HEK293T (cell line): ENCODE measurements at regions not wholly inside any gene's neighbourhood (a gene's known extent, or its start where the extent isn't known, plus 50 kb on each side); places are given as distances from the start of the nearest gene placed in this dataset.

ENCODE experiments used
- CTCF ChIA-PET: fragments of 350-600 bp; formaldehyde crosslinking; extraction: SDS; loops from one replicate; lab custom pipeline; 2021; ENCODE audit warnings: antibody characterized with exemption, inconsistent platforms; lab: Yijun Ruan, JAX
- POLR2A ChIA-PET: fragments of 350-600 bp; formaldehyde crosslinking; extraction: SDS; loops from one replicate; lab custom pipeline; 2020; ENCODE audit warnings: antibody characterized with exemption, inconsistent platforms; lab: Yijun Ruan, JAX
- DNase-seq: peaks from one replicate; pipeline ENCODE4 v3.0.0; 2012; ENCODE audit warnings: mixed read lengths; ENCODE audit errors: extremely low spot score
- ARNT ChIP-seq: fragments of 450-650 bp; IDR thresholded peaks from 2 replicates; pipeline ENCODE4 v1.6.1; 2017; ENCODE audit warnings: mild to moderate bottlenecking
- BHLHE40 ChIP-seq: fragments of 450-650 bp; IDR thresholded peaks from 2 replicates; pipeline ENCODE4 v1.6.1; 2016; ENCODE audit warnings: mild to moderate bottlenecking, moderate library complexity, borderline replicate concordance
- CTBP1 ChIP-seq: fragments of 450-650 bp; IDR thresholded peaks from 2 replicates; pipeline ENCODE4 v1.6.1; 2016; ENCODE audit warnings: borderline replicate concordance
- FOXA1 ChIP-seq: fragments of 450-650 bp; IDR thresholded peaks from 2 replicates; pipeline ENCODE4 v1.6.1; 2016; ENCODE audit warnings: mild to moderate bottlenecking
- FOXK2 ChIP-seq: fragments of 450-650 bp; IDR thresholded peaks from 2 replicates; pipeline ENCODE4 v1.6.1; 2016; ENCODE audit warnings: mild to moderate bottlenecking
- FOXM1 ChIP-seq: fragments of 450-650 bp; IDR thresholded peaks from 2 replicates; pipeline ENCODE4 v1.6.1; 2017; ENCODE audit warnings: mild to moderate bottlenecking, borderline replicate concordance
- HDGF ChIP-seq: fragments of 450-650 bp; IDR thresholded peaks from 2 replicates; pipeline ENCODE4 v1.6.1; 2017; ENCODE audit warnings: antibody characterized with exemption, borderline replicate concordance
- L3MBTL2 ChIP-seq: fragments of 450-650 bp; conservative IDR thresholded peaks from 2 replicates; pipeline ENCODE4 v1.6.1; 2016; ENCODE audit warnings: mild to moderate bottlenecking
- LEF1 ChIP-seq: fragments of 450-650 bp; IDR thresholded peaks from 2 replicates; pipeline ENCODE4 v1.6.1; 2017; ENCODE audit warnings: mild to moderate bottlenecking, borderline replicate concordance
- NFRKB ChIP-seq: fragments of 450-650 bp; IDR thresholded peaks from 2 replicates; pipeline ENCODE4 v1.6.1; 2016; ENCODE audit warnings: mild to moderate bottlenecking, moderate library complexity
- PKNOX1 ChIP-seq: fragments of 450-650 bp; IDR thresholded peaks from 2 replicates; pipeline ENCODE4 v1.6.1; 2016
- SP1 ChIP-seq: fragments of 450-650 bp; IDR thresholded peaks from 2 replicates; pipeline ENCODE4 v1.6.1; 2017
- SUZ12 ChIP-seq: fragments of 450-650 bp; IDR thresholded peaks from 2 replicates; pipeline ENCODE4 v1.6.1; 2016; ENCODE audit warnings: mild to moderate bottlenecking
- TARDBP ChIP-seq: fragments of 450-650 bp; IDR thresholded peaks from 2 replicates; pipeline ENCODE4 v1.6.1; 2016
- ZNF384 ChIP-seq: fragments of 450-650 bp; IDR thresholded peaks from 2 replicates; pipeline ENCODE4 v1.6.1; 2016

GRCh38 chr22:27534720-27535125, 266.8 kb downstream of the MN1 start:
- CTCF ChIA-PET, result no interaction called here

GRCh38 chr22:27535452-27535851, 266.1 kb downstream of the MN1 start:
- TF ChIP-seq PKNOX1 (no peak), LEF1 (no peak), FOXM1 (no peak), ZNF384 (0 out of 2 replicates have a peak, but pooled peaks have one; percentile 26), FOXA1 (no peak)
- DNase-seq, result no peak
- ChIA-PET CTCF (no interaction called here), POLR2A (no interaction called here)

More at GRCh38 chr22:27534720-27535125, 266.8 kb downstream of the MN1 start:
- DNase-seq, result no peak
- POLR2A ChIA-PET, result no interaction called here
- TF ChIP-seq HDGF, result no peak
- no peak for TF ChIP-seq SP1
- TF ChIP-seq ZNF384, result no peak
- no peak for TF ChIP-seq BHLHE40
- no peak for TF ChIP-seq NFRKB
- TF ChIP-seq TARDBP, result no peak
- no peak for TF ChIP-seq SUZ12
- no peak for TF ChIP-seq L3MBTL2
- no peak for TF ChIP-seq FOXM1
- no peak for TF ChIP-seq CTBP1
- TF ChIP-seq ARNT, result no peak
- TF ChIP-seq FOXA1, result no peak

GRCh38 chr22:27537501-27537900, 264.1 kb downstream of the MN1 start:
- DNase-seq, result no peak
- POLR2A ChIA-PET, result no interaction called here
- TF ChIP-seq L3MBTL2 (no peak), FOXM1 (no peak), SUZ12 (no peak)
- CTCF ChIA-PET, result no interaction called here

- no peak for DNase-seq
- ChIA-PET CTCF (no interaction called here), POLR2A (no interaction called here)
- no peak for TF ChIP-seq HDGF
- no peak for TF ChIP-seq LEF1
- TF ChIP-seq BHLHE40, result no peak
- TF ChIP-seq ZNF384, result no peak
- no peak for TF ChIP-seq FOXA1
- no peak for TF ChIP-seq ARNT
- no peak for TF ChIP-seq L3MBTL2
Observed at GRCh38 chr22:27538666-27539065, 262.9 kb downstream of the MN1 start.

- TF ChIP-seq TARDBP, result no peak
- CTCF ChIA-PET, result interaction anchor here (0.6 kb wide), 1 partner anchor 175 kb away, joined by 3 read pairs; no protein-coding TSS in a partner anchor
- POLR2A ChIA-PET, result no interaction called here
- no peak for DNase-seq
Observed at GRCh38 chr22:27540247-27540646, 261.3 kb downstream of the MN1 start.

- POLR2A ChIA-PET, result no interaction called here
- CTCF ChIA-PET, result no interaction called here
- no peak for DNase-seq
- TF ChIP-seq FOXK2, result no peak
Observed at GRCh38 chr22:27540656-27541396, 260.7 kb downstream of the MN1 start.

GRCh38 chr22:27541836-27542235, 259.7 kb downstream of the MN1 start:
- ChIA-PET CTCF (no interaction called here), POLR2A (no interaction called here)
- TF ChIP-seq CTBP1, result no peak
- no peak for TF ChIP-seq L3MBTL2
- TF ChIP-seq HDGF, result no peak
- no peak for TF ChIP-seq SUZ12
- no peak for TF ChIP-seq ZNF384
- TF ChIP-seq FOXK2, result no peak
- TF ChIP-seq SP1, result no peak
- no peak for TF ChIP-seq FOXM1
- no peak for TF ChIP-seq BHLHE40
- TF ChIP-seq FOXA1, result no peak
- DNase-seq, result no peak

- ChIA-PET POLR2A (no interaction called here), CTCF (no interaction called here)
- no peak for TF ChIP-seq ARNT
- no peak for TF ChIP-seq SUZ12
- TF ChIP-seq FOXK2, result no peak
- TF ChIP-seq FOXM1, result no peak
- TF ChIP-seq SP1, result no peak
- TF ChIP-seq FOXA1, result no peak
- TF ChIP-seq NFRKB, result no peak
- TF ChIP-seq BHLHE40, result no peak
- no peak for TF ChIP-seq HDGF
- no peak for TF ChIP-seq TARDBP
- DNase-seq, result no peak
Observed at GRCh38 chr22:27542602-27543001, 259.0 kb downstream of the MN1 start.

GRCh38 chr22:27543460-27543859, 258.1 kb downstream of the MN1 start:
- POLR2A ChIA-PET, result no interaction called here
- CTCF ChIA-PET, result no interaction called here
- TF ChIP-seq HDGF (no peak), PKNOX1 (0 out of 2 replicates have a peak, but pooled peaks have one; percentile 28)
- no peak for DNase-seq
